Skeletal muscle satellite cell (primary cell): ENCODE measurements at regions not wholly inside any gene's neighbourhood (a gene's known extent, or its start where the extent isn't known, plus 50 kb on each side); places are given as distances from the start of the nearest gene placed in this dataset.

ENCODE experiments used
- H3K27me3 ChIP-seq: 2 replicates; pipeline ENCODE4 v1.7.0; 2013; ENCODE audit warnings: low read length; ENCODE audit not compliant: control insufficient read depth, insufficient read depth
- H3K36me3 ChIP-seq: 2 replicates; pipeline ENCODE4 v1.7.0; 2013; ENCODE audit warnings: mild to moderate bottlenecking, control low read depth, low read length; ENCODE audit not compliant: insufficient read depth
- H3K4me1 ChIP-seq: 2 replicates; pipeline ENCODE4 v1.7.0; 2013; ENCODE audit warnings: low read length; ENCODE audit not compliant: control insufficient read depth, insufficient read depth
- H3K4me2 ChIP-seq: 2 replicates; pipeline ENCODE4 v1.7.0; 2013; ENCODE audit warnings: mild to moderate bottlenecking, low read length
- H3K4me3 ChIP-seq: 2 replicates; pipeline ENCODE4 v1.7.0; 2013; ENCODE audit warnings: low read length
- H3K9ac ChIP-seq: 2 replicates; pipeline ENCODE4 v1.7.0; 2013; ENCODE audit warnings: mild to moderate bottlenecking, low read depth, low read length, moderate library complexity
- H3K9me3 ChIP-seq: replicated peaks from 2 replicates; pipeline ENCODE4 v1.7.0; 2013; ENCODE audit warnings: mild to moderate bottlenecking, control low read depth, low read length

GRCh38 chr4:85423431-85423830, 51.5 kb upstream of the ARHGAP24 start:
- Histone ChIP-seq H3K36me3 (no peaks in the 10 kb centered on the region), H3K4me1 (no peaks in the 10 kb centered on the region), H3K27me3 (no peaks in the 10 kb centered on the region)

More at GRCh38 chr4:85423431-85423830, 51.5 kb upstream of the ARHGAP24 start:
- Histone ChIP-seq H3K9ac (no peak overlapping the region), H3K4me2 (no peak overlapping the region), H3K9me3 (no peaks in the 10 kb centered on the region), H3K4me3 (no peak overlapping the region)
